H1 (cell line): ENCODE measurements at regions not wholly inside any gene's neighbourhood (a gene's known extent, or its start where the extent isn't known, plus 50 kb on each side); places are given as distances from the start of the nearest gene placed in this dataset.

Source experiments
- CTCF ChIA-PET: fragments of 300-600 bp; sonication (Branson Sonifier 250); formaldehyde crosslinking; loops from one replicate; lab custom pipeline; 2021; ENCODE audit not compliant: partially characterized antibody; lab: Charles Lee
- POLR2A ChIA-PET: fragments of 300-600 bp; sonication (Branson Sonifier 250); formaldehyde crosslinking; loops from one replicate; lab custom pipeline; 2021; ENCODE audit warnings: inconsistent platforms; ENCODE audit not compliant: partially characterized antibody; lab: Charles Lee
- DNase-seq, 2 experiments: peaks; one replicate each; pipeline versions ENCODE4 v3.0.0 to v3.0.0-alpha.2; 2010 to 2022; ENCODE audit warnings: low spot score in 2 of 2, low read depth in 1 of 2, mixed read lengths in 1 of 2
- FAIRE-seq: peaks from 2 replicates; lab custom pipeline; 2011; peaks lifted over from hg19 to GRCh38; lab: Jason Lieb, UNC
- H2AFZ ChIP-seq: 2 replicates; pipeline ENCODE4 v1.8.1; 2012; ENCODE audit warnings: low read length, inconsistent platforms
- H2AK5ac ChIP-seq: 2 replicates; pipeline ENCODE4 v1.6.1; 2013; ENCODE audit warnings: low read depth, low read length
- H2BK120ac ChIP-seq: replicated peaks from 2 replicates; pipeline ENCODE3; 2013; ENCODE audit warnings: low read depth, low read length, inconsistent platforms
- H2BK12ac ChIP-seq: 2 replicates; pipeline ENCODE4 v1.6.1; 2013; ENCODE audit warnings: low read depth, low read length
- H2BK15ac ChIP-seq: 2 replicates; pipeline ENCODE4 v1.6.1; 2013; ENCODE audit warnings: low read length
- H2BK20ac ChIP-seq: 2 replicates; pipeline ENCODE4 v1.6.1; 2013; ENCODE audit warnings: low read length
- H2BK5ac ChIP-seq: 2 replicates; pipeline ENCODE4 v1.6.1; 2013; ENCODE audit warnings: low read depth, low read length
- H3K14ac ChIP-seq: 2 replicates; pipeline ENCODE4 v1.6.1; 2013; ENCODE audit warnings: inconsistent platforms; ENCODE audit not compliant: insufficient read length
- H3K18ac ChIP-seq: 2 replicates; pipeline ENCODE4 v1.6.1; 2013; ENCODE audit warnings: low read length; ENCODE audit errors: extremely low read depth
- H3K23ac ChIP-seq: 2 replicates; pipeline ENCODE4 v1.6.1; 2013; ENCODE audit warnings: inconsistent platforms; ENCODE audit not compliant: insufficient read length
- H3K23me2 ChIP-seq: 2 replicates; pipeline ENCODE4 v1.6.1; 2013; ENCODE audit warnings: low read depth, low read length
- H3K27ac ChIP-seq: 2 replicates; pipeline ENCODE4 v1.6.1; 2011; ENCODE audit warnings: low read depth, low read length, inconsistent platforms
- H3K27me3 ChIP-seq, 4 experiments: replicated peaks in 1 of 4; 1 replicate in 1 of 4; 2 replicates in 3 of 4; pipeline versions ENCODE4 v1.6.1 to v1.8.1; 2011 to 2013; ENCODE audit warnings: low read length in 3 of 4, mild to moderate bottlenecking in 3 of 4, inconsistent platforms in 2 of 4, mixed read lengths in 2 of 4, moderate library complexity in 1 of 4; ENCODE audit not compliant: control insufficient read depth in 3 of 4, insufficient read depth in 3 of 4; ENCODE audit errors: extremely low read depth in 1 of 4
- H3K36me3 ChIP-seq, 4 experiments: 2 replicates each; pipeline versions ENCODE4 v1.6.1 to v1.8.1; 2011 to 2013; ENCODE audit warnings: mild to moderate bottlenecking in 4 of 4, low read length in 3 of 4, moderate library complexity in 2 of 4, control low read depth in 1 of 4, inconsistent platforms in 1 of 4; ENCODE audit not compliant: insufficient read depth in 4 of 4, control insufficient read depth in 2 of 4
- H3K4ac ChIP-seq: replicated peaks from 2 replicates; pipeline ENCODE3; 2013; ENCODE audit warnings: low read length, low read depth, mixed read lengths, inconsistent platforms; ENCODE audit not compliant: insufficient read length
- H3K4me1 ChIP-seq, 4 experiments: replicated peaks in 1 of 4; 1 replicate in 1 of 4; 2 replicates in 3 of 4; pipeline versions ENCODE4 v1.6.1 to v1.8.1; 2011 to 2013; ENCODE audit warnings: low read length in 3 of 4, inconsistent platforms in 2 of 4, mixed read lengths in 1 of 4; ENCODE audit not compliant: insufficient read depth in 4 of 4, control insufficient read depth in 3 of 4
- H3K4me2 ChIP-seq, 2 experiments: 2 replicates each; pipeline versions ENCODE4 v1.6.1 to v1.8.1; 2011 to 2013; ENCODE audit warnings: low read depth in 2 of 2, low read length in 2 of 2, control low read depth in 1 of 2, inconsistent platforms in 1 of 2, mild to moderate bottlenecking in 1 of 2; ENCODE audit not compliant: insufficient read depth in 1 of 2
- H3K4me3 ChIP-seq, 4 experiments: fragments of 200-600, 300-600 bp in 1 of 4; sonication (generic), shearing (Covaris generic), sonication (Bioruptor Twin) in 1 of 4; 2 replicates each; pipeline versions ENCODE4 v1.5.1 to v1.8.1; 2011 to 2016; ENCODE audit warnings: low read length in 4 of 4, low read depth in 3 of 4, control low read depth in 2 of 4, inconsistent platforms in 2 of 4, mild to moderate bottlenecking in 2 of 4, mixed read lengths in 1 of 4, moderate library complexity in 1 of 4; ENCODE audit not compliant: insufficient read depth in 2 of 4; ENCODE audit errors: extremely low read depth in 1 of 4
- H3K56ac ChIP-seq: replicated peaks from 2 replicates; pipeline ENCODE3; 2013; ENCODE audit warnings: low read depth, mild to moderate bottlenecking, mixed read lengths, low read length, inconsistent platforms; ENCODE audit not compliant: insufficient read length
- H3K79me1 ChIP-seq: 2 replicates; pipeline ENCODE4 v1.6.1; 2013; ENCODE audit warnings: low read depth, low read length, control low read depth
- H3K79me2 ChIP-seq, 2 experiments: 2 replicates each; pipeline versions ENCODE4 v1.6.1 to v1.8.1; 2012 to 2013; ENCODE audit warnings: low read length in 2 of 2, mild to moderate bottlenecking in 2 of 2, inconsistent platforms in 1 of 2; ENCODE audit not compliant: insufficient read depth in 2 of 2, control insufficient read depth in 1 of 2
- H3K9ac ChIP-seq, 4 experiments: replicated peaks in 1 of 4; 1 replicate in 1 of 4; 2 replicates in 3 of 4; pipeline versions ENCODE4 v1.6.1 to v1.8.1; 2011 to 2013; ENCODE audit warnings: low read depth in 3 of 4, low read length in 3 of 4, control low read depth in 2 of 4, mild to moderate bottlenecking in 2 of 4, moderate library complexity in 2 of 4, inconsistent platforms in 1 of 4; ENCODE audit errors: extremely low read depth in 1 of 4
- H3K9me3 ChIP-seq, 2 experiments: 2 replicates each; pipeline versions ENCODE4 v1.6.1 to v1.8.1; 2012 to 2013; ENCODE audit warnings: mild to moderate bottlenecking in 2 of 2, moderate library complexity in 2 of 2, control low read depth in 1 of 2, inconsistent platforms in 1 of 2, low read depth in 1 of 2, low read length in 1 of 2, mixed read lengths in 1 of 2; ENCODE audit not compliant: insufficient read depth in 2 of 2
- H4K20me1 ChIP-seq, 2 experiments: replicated peaks in 1 of 2; 2 replicates each; pipeline versions ENCODE3 to v1.8.1; 2011 to 2013; ENCODE audit warnings: inconsistent platforms in 2 of 2, low read length in 2 of 2, mild to moderate bottlenecking in 1 of 2; ENCODE audit not compliant: insufficient read depth in 2 of 2, control insufficient read depth in 1 of 2
- H4K5ac ChIP-seq: 2 replicates; pipeline ENCODE4 v1.6.1; 2013; ENCODE audit warnings: low read length, low read depth, mixed read lengths, inconsistent platforms; ENCODE audit not compliant: insufficient read length
- H4K8ac ChIP-seq: 2 replicates; pipeline ENCODE4 v1.8.0; 2013; ENCODE audit warnings: mild to moderate bottlenecking, moderate library complexity, low read length, inconsistent platforms; ENCODE audit not compliant: insufficient read depth; ENCODE audit errors: extremely low read depth
- H4K91ac ChIP-seq: replicated peaks from 2 replicates; pipeline ENCODE3; 2013; ENCODE audit warnings: low read length, mixed read lengths, inconsistent platforms; ENCODE audit not compliant: insufficient read length
- CBX8 ChIP-seq: fragments of 300-800, 300-1000 bp; sonication (generic); IDR thresholded peaks from 2 replicates; pipeline ENCODE4 v1.7.1; 2016; ENCODE audit warnings: low read depth, low read length, borderline replicate concordance
- E2F6 ChIP-seq: IDR thresholded peaks from 2 replicates; pipeline ENCODE4 v1.6.1; 2012; ENCODE audit warnings: inconsistent platforms
- EGR1 ChIP-seq: IDR thresholded peaks from 2 replicates; pipeline ENCODE4 v1.6.1; 2011; ENCODE audit warnings: low read depth, low read length, borderline replicate concordance
- KDM1A ChIP-seq: fragments of 200-600, 300-600 bp; sonication (generic); IDR thresholded peaks from 2 replicates; pipeline ENCODE4 v1.7.1; 2016; ENCODE audit warnings: mild to moderate bottlenecking, low read length, borderline replicate concordance
- MAFK ChIP-seq: IDR thresholded peaks from 2 replicates; pipeline ENCODE4 v1.6.1; 2012; ENCODE audit warnings: low read depth, mild to moderate bottlenecking, improper control_type of control experiment, low read length
- MAX ChIP-seq: IDR thresholded peaks from 2 replicates; pipeline ENCODE4 v1.6.1; 2012; ENCODE audit warnings: inconsistent platforms
- RNF2 ChIP-seq: fragments of 200-900, 300-1000 bp; sonication (generic); IDR thresholded peaks from 2 replicates; pipeline ENCODE4 v1.7.1; 2016; ENCODE audit warnings: borderline replicate concordance, low read depth, mild to moderate bottlenecking, antibody characterized with exemption, low read length; ENCODE audit not compliant: poor library complexity, severe bottlenecking; ENCODE audit errors: missing control alignments
- SIX5 ChIP-seq: IDR thresholded peaks from 2 replicates; pipeline ENCODE4 v1.6.1; 2011; ENCODE audit warnings: mild to moderate bottlenecking, low read depth, low read length
- TAF1 ChIP-seq: IDR thresholded peaks from 2 replicates; pipeline ENCODE4 v1.6.1; 2011; ENCODE audit warnings: mild to moderate bottlenecking, low read depth, low read length
- WGBS, 2 experiments: shearing (Covaris generic) in 1 of 2; methylation state at CpG; one replicate each; pipeline versions ENCODE4 v1.1.6 to v1.1.7; 2013 to 2015; ENCODE audit warnings: low lambda C conversion rate in 2 of 2, mixed read lengths in 2 of 2, inconsistent platforms in 1 of 2, low coverage in 1 of 2, missing lambda C conversion rate in 1 of 2; ENCODE audit not compliant: insufficient replicate concordance in 2 of 2, insufficient coverage in 1 of 2, insufficient read length in 1 of 2; ENCODE audit errors: extremely low coverage in 1 of 2, missing lambda C conversion rate in 1 of 2; 5-methylcytosine and 5-hydroxymethylcytosine counted together

GRCh38 chr13:106989876-106990275, 421.9 kb upstream of the ARGLU1 start:
- no peak for FAIRE-seq
- no peak overlapping the region for H3K27ac ChIP-seq
- WGBS, 2 experiments = 95% methylated on average over 3 of the region's 3 CpGs; no CpG with 5 or more reads in 1 of the 2 experiments
- no peak overlapping the region for H2BK20ac ChIP-seq
- H4K8ac ChIP-seq = no peak overlapping the region
- no peak overlapping the region for H2BK120ac ChIP-seq
- no peak overlapping the region for H3K4ac ChIP-seq
- H3K36me3 ChIP-seq = no peaks in the 10 kb centered on the region
- ChIA-PET POLR2A (no interaction called here), CTCF (interaction anchor here (0.7 kb wide), 1 partner anchor 393 kb away, joined by 4 read pairs; no protein-coding TSS in a partner anchor)
- H2AK5ac ChIP-seq = no peak overlapping the region
- no peak overlapping the region for H2BK12ac ChIP-seq
- H4K91ac ChIP-seq = no peak overlapping the region
- H3K56ac ChIP-seq = no peak overlapping the region
- H3K4me3 ChIP-seq = no peak overlapping the region
- no peak overlapping the region for H3K14ac ChIP-seq
- peaks cover 0 to 1% (median 0%) of the 10 kb centered on the region in 4 experiments; a peak in 1 of 7 replicates for H3K27me3 ChIP-seq
- no peak overlapping the region for H3K18ac ChIP-seq
- H3K79me2 ChIP-seq = no peaks in the 10 kb centered on the region
- no peaks in the 10 kb centered on the region for H3K79me1 ChIP-seq
- H3K4me1 ChIP-seq = peaks cover 0 to 5% (median 0%) of the 10 kb centered on the region in 4 experiments; a peak in 1 of 7 replicates
- no peak overlapping the region for H2AFZ ChIP-seq
- H3K23me2 ChIP-seq = no peaks in the 10 kb centered on the region
- no peak overlapping the region for H2BK5ac ChIP-seq
- H4K5ac ChIP-seq = no peak overlapping the region
- H3K23ac ChIP-seq = no peak overlapping the region
- H3K4me2 ChIP-seq = no peak overlapping the region
- H3K9ac ChIP-seq = no peak overlapping the region
- no peak for TF ChIP-seq MAFK
- no peak for TF ChIP-seq KDM1A
- TF ChIP-seq E2F6 = no peak
- no peak for TF ChIP-seq EGR1
- TF ChIP-seq MAX = no peak
- TF ChIP-seq SIX5 = no peak
- TF ChIP-seq RNF2 = no peak
- TF ChIP-seq TAF1 = no peak
- no peak for TF ChIP-seq CBX8
- TF ChIP-seq, all 59 proteins: peak for 0
- Histone ChIP-seq H4K20me1 (no peaks in the 10 kb centered on the region), H3K9me3 (no peaks in the 10 kb centered on the region), H2BK15ac (no peak overlapping the region)
- DNase-seq = no peak
